ENCODE measurements at regions not wholly inside any gene's neighbourhood (a gene's known extent, or its start where the extent isn't known, plus 50 kb on each side); places are given as distances from the start of the nearest gene placed in this dataset.

DNA sequence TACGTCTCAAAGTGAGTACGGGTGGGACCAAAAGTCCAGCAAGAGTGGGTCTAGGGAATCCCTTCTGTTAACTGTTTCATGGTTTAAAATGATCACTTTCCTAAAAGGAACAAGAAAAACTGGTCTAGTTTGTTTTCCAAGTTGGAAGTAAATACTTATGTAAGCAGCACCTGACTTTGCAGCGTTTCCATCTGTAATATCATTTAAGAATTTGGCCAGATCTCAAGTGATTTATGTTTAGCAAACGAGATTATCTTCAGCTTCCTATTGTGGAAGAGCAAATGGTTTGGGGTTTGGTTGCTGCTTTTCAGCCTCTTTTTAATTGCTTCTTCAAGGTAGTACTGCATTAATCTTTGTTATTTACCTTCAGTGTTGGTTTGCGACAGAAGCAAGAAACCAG, 50.4 kb downstream of the FHIP1A start:
- no peak for ATAC-seq
- Histone ChIP-seq H3K4me2 (ENCODE audit: low read depth, low read length) (no peak overlapping the region), H4K20me1 (ENCODE audit: insufficient read depth, low read length) (no peaks in the 10 kb centered on the region), H3K9me3 (ENCODE audit: low read length) (no peaks in the 10 kb centered on the region), H3K36me3 (replicated peaks in 1 of 2; ENCODE audit: control insufficient read depth in 1 of 2, insufficient read depth in 2 of 2, low read length in 2 of 2) (no peaks in the 10 kb centered on the region), H3K9ac (ENCODE audit: insufficient read depth, low read depth, low read length) (no peak overlapping the region), H3K27me3 (ENCODE audit: control insufficient read depth in 1 of 2, insufficient read depth in 2 of 2, low read length in 2 of 2) (no peaks in the 10 kb centered on the region; a peak in 1 of 5 replicates), H3K79me2 (ENCODE audit: insufficient read depth, low read length) (no peaks in the 10 kb centered on the region), H2AFZ (ENCODE audit: low read length) (no peak overlapping the region), H3K27ac (ENCODE audit: extremely low read length, insufficient read depth, low read length) (no peak overlapping the region), H3K4me3 (replicated peaks in 1 of 3; ENCODE audit: insufficient read depth in 1 of 3, low read depth in 2 of 3, low read length in 3 of 3) (no peak overlapping the region), H3K4me1 (ENCODE audit: insufficient read depth, low read length) (no peaks in the 10 kb centered on the region)
- WGBS (ENCODE audit: low lambda C conversion rate), result 83% methylated on average over 5 of the region's 5 CpGs
- ChIA-PET POLR2A (no interaction called here), CTCF (ENCODE audit: low intra/inter-chr PET ratio, low total read pairs) (no interaction called here)
- in situ Hi-C loops (cut with HindIII; ENCODE audit: extremely low pct_ligation_motif_present, low pct_unique_long_range_greater_than_20kb) (no loop called here), intact Hi-C loops (cut with micrococcal nuclease; ENCODE audit: unreplicated experiment) (no loop called here)
- no TSS peak for BruUV-seq (replicated peaks)
- no peak for FAIRE-seq
- no peak for DNase-seq (ENCODE audit: low spot score)
- TF ChIP-seq ZNF652 (CRISPR knock-in tag; IDR thresholded peaks at IDR 0.05; ENCODE audit: borderline replicate concordance, low read depth) (no peak), SCMH1 (CRISPR knock-in tag; IDR thresholded peaks at IDR 0.05; ENCODE audit: borderline replicate concordance) (no peak), NR2F1 (CRISPR knock-in tag; IDR thresholded peaks at IDR 0.05) (no peak), RELA (CRISPR knock-in tag; IDR thresholded peaks at IDR 0.05) (no peak), ZFP90 (CRISPR knock-in tag; IDR thresholded peaks at IDR 0.05; ENCODE audit: borderline replicate concordance) (no peak), GABPB1 (CRISPR knock-in tag; IDR thresholded peaks at IDR 0.05) (no peak), FOXA1 (IDR thresholded peaks at IDR 0.05) (no peak), FOXA1 (CRISPR knock-in tag; IDR thresholded peaks at IDR 0.05) (no peak), MTERF4 (CRISPR knock-in tag; IDR thresholded peaks at IDR 0.05) (no peak), CENPT (CRISPR knock-in tag; IDR thresholded peaks at IDR 0.05; ENCODE audit: low read depth) (no peak), DNMT3B (CRISPR knock-in tag; conservative IDR thresholded peaks at IDR 0.05) (no peak), ZNF121 (CRISPR knock-in tag; IDR thresholded peaks at IDR 0.05) (no peak), ZNF841 (CRISPR knock-in tag; IDR thresholded peaks at IDR 0.05; ENCODE audit: borderline replicate concordance) (no peak)
- TF ChIP-seq, protein P1, sequence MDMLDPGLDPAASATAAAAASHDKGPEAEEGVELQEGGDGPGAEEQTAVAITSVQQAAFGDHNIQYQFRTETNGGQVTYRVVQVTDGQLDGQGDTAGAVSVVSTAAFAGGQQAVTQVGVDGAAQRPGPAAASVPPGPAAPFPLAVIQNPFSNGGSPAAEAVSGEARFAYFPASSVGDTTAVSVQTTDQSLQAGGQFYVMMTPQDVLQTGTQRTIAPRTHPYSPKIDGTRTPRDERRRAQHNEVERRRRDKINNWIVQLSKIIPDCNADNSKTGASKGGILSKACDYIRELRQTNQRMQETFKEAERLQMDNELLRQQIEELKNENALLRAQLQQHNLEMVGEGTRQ (IDR thresholded peaks at IDR 0.05; ENCODE audit: low read depth, low read length), result no peak
- TF ChIP-seq, protein P1 (CRISPR knock-in tag; IDR thresholded peaks at IDR 0.05; ENCODE audit: borderline replicate concordance), result no peak
